ENCODE measurements at regions not wholly inside any gene's neighbourhood (a gene's known extent, or its start where the extent isn't known, plus 50 kb on each side); places are given as distances from the start of the nearest gene placed in this dataset.

- H3K4me3 ChIP-seq (ENCODE audit: insufficient read depth, low read depth, low read length), result no peak overlapping the region
- H3K27me3 ChIP-seq (ENCODE audit: control insufficient read depth, insufficient read depth, low read length), result no peaks in the 10 kb centered on the region
- H2BK15ac ChIP-seq (ENCODE audit: low read depth, low read length), result no peak overlapping the region; the same call in 2 of the 3 replicates
- H3K4ac ChIP-seq (ENCODE audit: low read depth, low read length), result no peak overlapping the region
- no TSS peak for BruUV-seq (replicated peaks)
- no peak overlapping the region for H3K27ac ChIP-seq (ENCODE audit: insufficient read depth, low read length)
- WGBS, 2 experiments (ENCODE audit: extremely low coverage in 2 of 2, insufficient read length in 1 of 2), result 94% methylated on average over 6 of the region's 11 CpGs; no CpG with 5 or more reads in 1 of the 2 experiments
- peaks cover 3% of the 10 kb centered on the region; the same call in 1 of the 2 replicates for H3K4me1 ChIP-seq (ENCODE audit: control insufficient read depth, insufficient read depth, low read length)
- intact Hi-C loops (cut with micrococcal nuclease), result no loop called here
- no peak overlapping the region for H2BK5ac ChIP-seq (ENCODE audit: low read depth, low read length, poor library complexity, severe bottlenecking)
- no peak overlapping the region for H4K91ac ChIP-seq (ENCODE audit: insufficient read depth, low read depth, low read length)
- H2BK20ac ChIP-seq (ENCODE audit: low read depth, low read length), result no peak overlapping the region
- H2AK9ac ChIP-seq (replicated peaks; ENCODE audit: low read depth, low read length, poor library complexity), result peak overlapping the region; percentile 51
- DNase-seq (no peak), ATAC-seq (ENCODE audit: low read depth) (no peak)
- H4K5ac ChIP-seq (ENCODE audit: low read depth, low read length), result no peak overlapping the region
- H3K79me1 ChIP-seq (ENCODE audit: low read depth in 1 of 2, low read length in 2 of 2), result no peaks in the 10 kb centered on the region
- no peak overlapping the region for H3K14ac ChIP-seq (replicated peaks; ENCODE audit: low read depth, low read length)
- H3K9me3 ChIP-seq (ENCODE audit: control insufficient read depth, insufficient read depth, low read length), result no peaks in the 10 kb centered on the region
- in situ Hi-C loops (cut with MboI; ENCODE audit: low sequenced_read_pairs), result no loop called here
- H2AK5ac ChIP-seq (ENCODE audit: low read depth, low read length), result 0 out of 2 replicates have a peak overlapping the region, but pooled peaks have one; percentile 49
- TF ChIP-seq CEBPB (IDR thresholded peaks at IDR 0.05; ENCODE audit: low read depth, low read length) (no peak), RAD21 (IDR thresholded peaks at IDR 0.05; ENCODE audit: low read length) (no peak), MAFK (IDR thresholded peaks at IDR 0.05; ENCODE audit: low read depth, low read length) (no peak), BHLHE40 (IDR thresholded peaks at IDR 0.05; ENCODE audit: low read depth, low read length) (no peak), RFX5 (IDR thresholded peaks at IDR 0.05; ENCODE audit: low read depth, low read length) (no peak), SMC3 (IDR thresholded peaks at IDR 0.05; ENCODE audit: low read depth, low read length) (no peak), MXI1 (IDR thresholded peaks at IDR 0.05; ENCODE audit: borderline replicate concordance, low read depth, low read length) (no peak), ELK1 (IDR thresholded peaks at IDR 0.05; ENCODE audit: borderline replicate concordance, low read depth, low read length) (no peak), CHD1 (IDR thresholded peaks at IDR 0.05; ENCODE audit: low read depth, low read length) (no peak), FOS (IDR thresholded peaks at IDR 0.05; ENCODE audit: low read depth, low read length) (no peak), MAZ (IDR thresholded peaks at IDR 0.05; ENCODE audit: borderline replicate concordance, low read depth, low read length) (no peak), POLR2A (IDR thresholded peaks at IDR 0.05; ENCODE audit: low read depth, low read length) (no peak), RCOR1 (IDR thresholded peaks at IDR 0.05; ENCODE audit: insufficient replicate concordance, low read length) (no peak), USF2 (IDR thresholded peaks at IDR 0.05; ENCODE audit: low read depth, low read length) (no peak), NFE2L2 (IDR thresholded peaks at IDR 0.05; ENCODE audit: low read depth, low read length) (no peak), CTCF (conservative IDR thresholded peaks at IDR 0.05; ENCODE audit: low read depth, low read length) (no peak)
- no peak overlapping the region for H3K4me2 ChIP-seq (ENCODE audit: low read depth, low read length)
- no peaks in the 10 kb centered on the region for H4K20me1 ChIP-seq (ENCODE audit: insufficient read depth, low read length)
- no peak overlapping the region for H3K23ac ChIP-seq (ENCODE audit: low read depth, low read length)
- no peak overlapping the region for H2AFZ ChIP-seq (replicated peaks; ENCODE audit: low read length, poor library complexity)
- no peaks in the 10 kb centered on the region for H3K36me3 ChIP-seq (ENCODE audit: control insufficient read depth, insufficient read depth, low read length)
- no peak overlapping the region for H2BK120ac ChIP-seq (ENCODE audit: low read depth, low read length)
- H3K18ac ChIP-seq (ENCODE audit: low read depth, low read length), result no peak overlapping the region
- no peak overlapping the region for H4K8ac ChIP-seq (ENCODE audit: low read depth in 2 of 2, low read length in 2 of 2)
- dilution Hi-C loops (cut with HindIII; ENCODE audit: low sequenced_read_pairs, unreplicated experiment), result no loop called here
- ChIA-PET CTCF (no interaction called here), POLR2A (ENCODE audit: unreplicated experiment) (no interaction called here)
- no peak overlapping the region for H3K9ac ChIP-seq (ENCODE audit: low read depth, low read length)
- H3K56ac ChIP-seq (ENCODE audit: extremely low read depth, insufficient read depth, low read length), result no peak overlapping the region
- H3K9me1 ChIP-seq (ENCODE audit: insufficient read depth, low read length), result peaks cover 4% of the 10 kb centered on the region; the same call in 1 of the 2 replicates
Measured at GRCh38 chr12:76252031-76252430, 96.2 kb downstream of the BBS10 start.
